Muscle layer of colon (tissue), 2 donors: ENCODE measurements at regions not wholly inside any gene's neighbourhood (a gene's known extent, or its start where the extent isn't known, plus 50 kb on each side); places are given as distances from the start of the nearest gene placed in this dataset.
"Not testable (repeated sequence)": the region's sequence is repeated elsewhere in the genome, so short reads cannot be mapped to it uniquely, and the experiment has no call there.

ENCODE experiments used
- H3K27ac ChIP-seq: one replicate; pipeline ENCODE4 v1.7.0; 2013; ENCODE audit warnings: low read depth, mild to moderate bottlenecking, low read length, moderate library complexity
- H3K27me3 ChIP-seq, 2 donors: one replicate each; pipeline ENCODE4 v1.7.0; 2013; ENCODE audit warnings: low read length in 2 of 2, mild to moderate bottlenecking in 2 of 2; ENCODE audit not compliant: insufficient read depth in 2 of 2, control insufficient read depth in 1 of 2
- H3K36me3 ChIP-seq: one replicate; pipeline ENCODE4 v1.7.0; 2013; ENCODE audit warnings: mild to moderate bottlenecking, low read length; ENCODE audit not compliant: insufficient read depth
- H3K4me1 ChIP-seq: one replicate; pipeline ENCODE4 v1.7.0; 2013; ENCODE audit warnings: mild to moderate bottlenecking, low read length; ENCODE audit not compliant: insufficient read depth
- H3K4me3 ChIP-seq, 2 donors: one replicate each; pipeline ENCODE4 v1.7.0; 2013; ENCODE audit warnings: low read length in 2 of 2, low read depth in 1 of 2, mild to moderate bottlenecking in 1 of 2, moderate library complexity in 1 of 2
- H3K9ac ChIP-seq: one replicate; pipeline ENCODE4 v1.7.0; 2013; ENCODE audit warnings: low read length
- H3K9me3 ChIP-seq: one replicate; pipeline ENCODE4 v1.7.0; 2013; ENCODE audit warnings: mild to moderate bottlenecking, low read length
- donor health status: abdominal sarcoma.
- donor health status: Adenocarcinoma of cecum.

- Histone ChIP-seq H3K9ac (no peak overlapping the region), H3K27ac (no peak overlapping the region), H3K27me3 (no peaks in the 10 kb centered on the region)
Measured at GRCh38 chr1:56137090-56137489, 442.3 kb downstream of the PLPP3 start.

DNA sequence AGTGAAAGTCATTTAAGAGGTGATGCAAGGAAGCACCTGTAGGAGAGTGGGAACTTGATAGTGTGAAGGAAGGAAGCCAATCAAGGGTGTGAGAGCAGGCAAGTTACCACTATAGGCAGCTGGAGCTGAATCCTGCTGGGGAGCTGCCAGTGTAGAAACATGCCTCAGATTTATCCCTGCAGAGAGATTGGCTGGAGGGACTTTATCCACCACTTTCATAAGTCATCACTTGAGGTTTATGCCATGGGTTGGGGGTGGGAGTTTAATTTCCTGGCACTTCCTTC lies 443.6 kb downstream of the PLPP3 start:
- Histone ChIP-seq H3K36me3 (no peaks in the 10 kb centered on the region), H3K9me3 (no peaks in the 10 kb centered on the region), H3K4me3 (no peak overlapping the region), H3K9ac (no peak overlapping the region), H3K27ac (no peak overlapping the region), H3K27me3 (no peaks in the 10 kb centered on the region), H3K4me1 (peaks cover 6% of the 10 kb centered on the region)

More at GRCh38 chr1:56137090-56137489, 442.3 kb downstream of the PLPP3 start:
- Histone ChIP-seq H3K4me3 (no peak overlapping the region), H3K36me3 (no peaks in the 10 kb centered on the region), H3K4me1 (peaks cover 6% of the 10 kb centered on the region), H3K9me3 (no peaks in the 10 kb centered on the region)

DNA sequence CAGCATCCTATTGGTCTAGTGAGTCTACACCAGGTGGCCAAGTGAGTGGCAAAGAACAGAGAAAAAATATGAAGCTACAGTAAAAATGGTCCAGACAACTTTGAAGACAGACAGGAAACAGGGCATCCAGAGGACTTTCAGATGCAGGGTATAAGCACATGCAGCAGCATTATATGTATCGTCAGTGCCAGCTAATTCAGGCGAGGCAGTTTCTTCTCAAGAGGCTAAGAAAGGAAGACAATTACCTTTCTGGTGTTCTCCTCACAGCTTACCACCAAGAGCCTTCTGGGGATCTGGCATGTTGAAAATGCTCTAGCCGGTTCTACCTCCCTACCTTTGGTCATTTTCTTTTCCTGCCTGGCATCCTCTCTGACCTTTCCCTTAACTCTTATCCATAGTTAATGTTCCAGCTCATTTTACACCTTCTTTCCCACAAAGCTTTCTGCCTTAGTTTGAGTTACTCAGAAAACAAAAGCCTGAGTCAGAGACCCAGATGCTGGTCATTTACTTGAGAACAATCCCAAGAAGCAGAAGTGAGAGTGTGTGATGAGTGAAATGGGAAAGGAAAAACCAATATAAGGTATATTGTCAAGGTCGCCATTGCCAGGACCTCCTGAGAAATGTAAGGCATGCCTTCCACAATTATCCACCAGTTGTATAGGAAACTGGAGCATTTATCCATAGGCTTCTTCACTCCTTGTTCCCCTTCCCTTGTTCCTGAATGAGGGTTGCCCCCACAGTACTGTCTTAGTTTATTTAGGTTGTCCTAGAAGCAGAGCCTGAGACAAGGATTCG lies 444.1 kb downstream of the PLPP3 start:
- peaks cover 6% of the 10 kb centered on the region for H3K4me1 ChIP-seq
- no peak overlapping the region for H3K4me3 ChIP-seq
- H3K27me3 ChIP-seq, result no peaks in the 10 kb centered on the region
- no peak overlapping the region for H3K9ac ChIP-seq
- no peaks in the 10 kb centered on the region for H3K36me3 ChIP-seq
- H3K9me3 ChIP-seq, result no peaks in the 10 kb centered on the region
- no peak overlapping the region for H3K27ac ChIP-seq

GRCh38 chr1:56133522-56134472 lies 445.6 kb downstream of the PLPP3 start:
- no peaks in the 10 kb centered on the region for H3K27me3 ChIP-seq
- no peak overlapping the region for H3K4me3 ChIP-seq
- H3K36me3 ChIP-seq, result no peaks in the 10 kb centered on the region
- no peak overlapping the region for H3K27ac ChIP-seq
- H3K4me1 ChIP-seq, result peaks cover 6% of the 10 kb centered on the region
- no peak overlapping the region for H3K9ac ChIP-seq
- no peaks in the 10 kb centered on the region for H3K9me3 ChIP-seq

DNA sequence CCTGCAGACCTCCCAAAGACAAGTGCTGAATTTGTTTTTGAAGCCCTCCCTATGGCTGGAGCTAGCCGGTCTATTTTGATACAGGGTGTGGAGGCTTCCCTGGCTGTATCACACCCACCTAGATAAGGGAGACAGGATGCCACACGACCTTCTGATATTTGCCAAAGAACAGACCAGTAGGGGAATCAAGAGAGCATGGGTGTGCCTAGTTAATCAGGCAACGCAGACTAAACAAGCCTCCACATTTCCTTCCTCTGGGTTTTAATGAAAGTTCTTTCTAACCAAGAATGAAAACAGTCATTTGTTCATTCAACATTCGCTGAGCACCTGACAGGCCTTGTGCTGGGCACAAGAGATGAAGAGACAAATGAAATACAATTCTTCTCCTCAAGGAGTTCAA lies 446.8 kb downstream of the PLPP3 start:
- Histone ChIP-seq H3K36me3 (no peaks in the 10 kb centered on the region), H3K4me3 (no peak overlapping the region), H3K4me1 (peaks cover 5% of the 10 kb centered on the region), H3K27ac (no peak overlapping the region), H3K27me3 (no peaks in the 10 kb centered on the region), H3K9me3 (no peaks in the 10 kb centered on the region), H3K9ac (no peak overlapping the region)

DNA sequence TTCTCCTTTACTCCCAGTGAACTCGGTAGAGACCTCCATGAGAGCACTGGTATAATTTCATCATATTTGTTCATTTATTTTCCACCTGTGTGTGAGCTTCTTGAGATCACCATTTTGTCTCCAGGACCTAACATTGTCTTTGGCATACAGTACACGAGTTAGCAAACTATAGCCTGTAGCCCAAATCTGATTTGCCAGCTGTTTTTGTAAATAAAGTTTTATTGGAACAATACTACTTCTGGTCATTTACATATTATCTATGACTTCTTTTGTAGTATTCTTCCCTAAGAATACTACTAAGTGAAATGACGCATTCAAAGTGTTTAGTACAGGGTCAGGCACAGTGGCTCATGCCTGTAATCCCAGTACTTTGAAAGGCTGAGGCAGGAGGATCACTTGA lies 449.5 kb downstream of the PLPP3 start:
- Histone ChIP-seq H3K9ac (no peak overlapping the region), H3K27me3 (no peaks in the 10 kb centered on the region), H3K36me3 (no peaks in the 10 kb centered on the region)

GRCh38 chr1:56125316-56125715 lies 454.0 kb downstream of the PLPP3 start:
- no peaks in the 10 kb centered on the region for H3K4me1 ChIP-seq
- H3K27ac ChIP-seq, result no peak overlapping the region
- no peaks in the 10 kb centered on the region for H3K36me3 ChIP-seq
- H3K27me3 ChIP-seq, result no peaks in the 10 kb centered on the region
- no peak overlapping the region for H3K4me3 ChIP-seq
- no peaks in the 10 kb centered on the region for H3K9me3 ChIP-seq
- no peak overlapping the region for H3K9ac ChIP-seq

More for the DNA sequence above, 449.5 kb downstream of the PLPP3 start:
- Histone ChIP-seq H3K4me3 (no peak overlapping the region), H3K27ac (no peak overlapping the region), H3K4me1 (no peaks in the 10 kb centered on the region), H3K9me3 (no peaks in the 10 kb centered on the region)

DNA sequence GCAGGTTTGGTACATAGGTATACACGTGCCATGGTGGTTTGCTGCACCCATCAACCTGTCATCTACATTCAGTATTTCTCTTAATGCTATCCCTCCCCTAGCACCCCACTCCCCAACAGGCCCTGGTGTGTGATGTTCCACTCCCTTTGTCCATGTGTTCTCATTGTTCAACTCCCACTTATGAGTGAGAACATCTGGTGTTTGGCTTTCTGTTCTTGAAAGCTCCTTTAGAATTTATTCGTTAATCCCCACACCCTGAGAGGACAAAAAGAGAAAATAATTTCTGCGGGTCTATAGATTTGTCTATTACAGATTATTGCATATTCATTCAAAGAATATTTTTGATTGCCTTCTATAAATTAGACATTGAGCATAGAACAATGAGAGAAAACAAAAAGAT lies 455.5 kb downstream of the PLPP3 start:
- Histone ChIP-seq H3K27ac (no peak overlapping the region), H3K27me3 (no peaks in the 10 kb centered on the region), H3K4me3 (no peak overlapping the region), H3K4me1 (no peaks in the 10 kb centered on the region), H3K9ac (no peak overlapping the region), H3K36me3 (no peaks in the 10 kb centered on the region), H3K9me3 (no peaks in the 10 kb centered on the region)

DNA sequence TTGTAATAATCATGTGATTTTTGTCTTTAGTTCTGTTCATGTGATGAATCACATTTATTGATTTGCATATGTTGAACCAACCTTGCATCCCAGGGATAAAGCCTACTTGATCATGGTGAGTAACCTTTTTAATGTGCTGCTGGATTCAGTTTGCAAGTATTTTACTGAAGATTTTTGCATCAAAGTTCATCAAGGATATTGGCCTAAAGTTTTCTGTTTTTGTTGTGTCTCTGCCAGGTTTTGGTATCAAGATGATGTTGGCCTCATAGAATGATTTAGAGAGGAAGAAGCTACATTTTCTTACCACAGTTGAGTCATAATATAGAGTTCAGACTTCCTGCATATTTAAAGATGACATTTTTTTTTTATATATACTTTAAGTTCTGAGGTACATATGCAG lies 455.9 kb downstream of the PLPP3 start:
- no peak overlapping the region for H3K4me3 ChIP-seq
- H3K4me1 ChIP-seq, result no peaks in the 10 kb centered on the region
- no peak overlapping the region for H3K9ac ChIP-seq
- no peaks in the 10 kb centered on the region for H3K27me3 ChIP-seq
- no peaks in the 10 kb centered on the region for H3K36me3 ChIP-seq
- H3K27ac ChIP-seq, result no peak overlapping the region
- H3K9me3 ChIP-seq, result no peaks in the 10 kb centered on the region

GRCh38 chr1:56120021-56120420 lies 459.3 kb downstream of the PLPP3 start:
- Histone ChIP-seq H3K36me3 (no peaks in the 10 kb centered on the region), H3K27me3 (no peaks in the 10 kb centered on the region), H3K27ac (no peak overlapping the region), H3K9me3 (no peaks in the 10 kb centered on the region), H3K4me1 (no peaks in the 10 kb centered on the region), H3K4me3 (no peak overlapping the region), H3K9ac (no peak overlapping the region)

GRCh38 chr1:56118676-56119075 lies 460.7 kb downstream of the PLPP3 start:
- H3K4me3 ChIP-seq, H3K27me3 ChIP-seq, H3K36me3 ChIP-seq, H3K9me3 ChIP-seq, H3K4me1 ChIP-seq, H3K9ac ChIP-seq, H3K27ac ChIP-seq: not testable (repeated sequence)
